Mesenchymal stem cell (in vitro differentiated cells and primary cell): ENCODE measurements at regions not wholly inside any gene's neighbourhood (a gene's known extent, or its start where the extent isn't known, plus 50 kb on each side); places are given as distances from the start of the nearest gene placed in this dataset.

Source experiments
- DNase-seq: peaks from one replicate; pipeline ENCODE4 v3.0.0-alpha.2; 2013
- H2AFZ ChIP-seq: one replicate; pipeline ENCODE4 v1.6.1; 2013; ENCODE audit warnings: low read depth, mild to moderate bottlenecking, control low read depth, inconsistent platforms, low read length, moderate library complexity
- H2AK5ac ChIP-seq: 2 replicates; pipeline ENCODE4 v1.6.1; 2013; ENCODE audit warnings: low read length, moderate library complexity, mild to moderate bottlenecking, inconsistent platforms; ENCODE audit not compliant: severe bottlenecking
- H2BK120ac ChIP-seq: one replicate; pipeline ENCODE4 v1.6.1; 2013; ENCODE audit warnings: low read depth, mild to moderate bottlenecking, inconsistent platforms, low read length, moderate library complexity
- H2BK12ac ChIP-seq, 2 experiments: one replicate each; pipeline ENCODE4 v1.6.1; 2013; ENCODE audit warnings: inconsistent platforms in 2 of 2, low read length in 2 of 2, mild to moderate bottlenecking in 2 of 2, moderate library complexity in 2 of 2, control low read depth in 1 of 2
- H2BK15ac ChIP-seq: one replicate; pipeline ENCODE4 v1.6.1; 2013; ENCODE audit warnings: mild to moderate bottlenecking, low read depth, inconsistent platforms; ENCODE audit not compliant: poor library complexity, severe bottlenecking
- H2BK5ac ChIP-seq: 2 replicates; pipeline ENCODE4 v1.6.1; 2013; ENCODE audit warnings: low read depth, mild to moderate bottlenecking, low read length, control low read depth, inconsistent platforms; ENCODE audit not compliant: poor library complexity, severe bottlenecking
- H3K14ac ChIP-seq, 2 experiments: one replicate each; pipeline ENCODE4 v1.6.1; 2013; ENCODE audit warnings: inconsistent platforms in 2 of 2, low read length in 2 of 2, control low read depth in 1 of 2, mild to moderate bottlenecking in 1 of 2, moderate library complexity in 1 of 2
- H3K18ac ChIP-seq, 2 experiments: one replicate each; pipeline ENCODE4 v1.6.1; 2013; ENCODE audit warnings: inconsistent platforms in 2 of 2, low read length in 2 of 2, control low read depth in 1 of 2, low read depth in 1 of 2, mild to moderate bottlenecking in 1 of 2
- H3K23ac ChIP-seq, 2 experiments: one replicate each; pipeline ENCODE4 v1.6.1; 2013; ENCODE audit warnings: inconsistent platforms in 2 of 2, low read length in 2 of 2, mild to moderate bottlenecking in 2 of 2, moderate library complexity in 2 of 2, control low read depth in 1 of 2
- H3K27ac ChIP-seq: 2 replicates; pipeline ENCODE4 v1.5.1; 2013; ENCODE audit warnings: mild to moderate bottlenecking, moderate library complexity, low read length, control low read depth, inconsistent platforms; ENCODE audit not compliant: poor library complexity, severe bottlenecking
- H3K27me3 ChIP-seq, 2 experiments: 2 replicates each; pipeline versions ENCODE4 v1.6.1 to v1.7.0; 2013; ENCODE audit warnings: low read length in 2 of 2, mild to moderate bottlenecking in 2 of 2, moderate library complexity in 2 of 2, control low read depth in 1 of 2, inconsistent platforms in 1 of 2; ENCODE audit not compliant: control insufficient read depth in 1 of 2, insufficient read depth in 1 of 2
- H3K36me3 ChIP-seq, 2 experiments: 2 replicates each; pipeline versions ENCODE4 v1.6.1 to v1.7.0; 2013; ENCODE audit warnings: low read length in 2 of 2, control low read depth in 1 of 2, inconsistent platforms in 1 of 2, low read depth in 1 of 2, mild to moderate bottlenecking in 1 of 2; ENCODE audit not compliant: insufficient read depth in 2 of 2, control insufficient read depth in 1 of 2
- H3K4ac ChIP-seq, 2 experiments: one replicate each; pipeline ENCODE4 v1.6.1; 2013; ENCODE audit warnings: inconsistent platforms in 2 of 2, low read length in 2 of 2, mild to moderate bottlenecking in 2 of 2, moderate library complexity in 2 of 2, control low read depth in 1 of 2, low read depth in 1 of 2
- H3K4me1 ChIP-seq: 2 replicates; pipeline ENCODE4 v1.6.1; 2013; ENCODE audit warnings: low read depth, low read length, control low read depth; ENCODE audit not compliant: control insufficient read depth, insufficient read depth
- H3K4me2 ChIP-seq: 2 replicates; pipeline ENCODE4 v1.6.1; 2013; ENCODE audit warnings: low read length, mild to moderate bottlenecking, inconsistent platforms; ENCODE audit not compliant: poor library complexity, severe bottlenecking
- H3K4me3 ChIP-seq, 2 experiments: 2 replicates each; pipeline versions ENCODE4 v1.5.1 to v1.7.0; 2013; ENCODE audit warnings: low read length in 2 of 2, mild to moderate bottlenecking in 2 of 2, control low read depth in 1 of 2, low read depth in 1 of 2; ENCODE audit not compliant: insufficient read depth in 1 of 2
- H3K79me1 ChIP-seq: replicated peaks from 2 replicates; pipeline ENCODE4 v1.6.1; 2013; ENCODE audit warnings: mild to moderate bottlenecking, control low read depth, low read length, inconsistent platforms; ENCODE audit not compliant: poor library complexity, severe bottlenecking
- H3K9ac ChIP-seq: 2 replicates; pipeline ENCODE4 v1.7.0; 2013; ENCODE audit warnings: mild to moderate bottlenecking, low read length, moderate library complexity
- H3K9me3 ChIP-seq: 2 replicates; pipeline ENCODE4 v1.7.0; 2013; ENCODE audit warnings: mild to moderate bottlenecking, low read length; ENCODE audit not compliant: control insufficient read depth
- H4K8ac ChIP-seq: one replicate; pipeline ENCODE4 v1.6.1; 2013; ENCODE audit warnings: inconsistent platforms, mild to moderate bottlenecking, low read length, moderate library complexity
- H4K91ac ChIP-seq: one replicate; pipeline ENCODE4 v1.6.1; 2013; ENCODE audit warnings: mild to moderate bottlenecking, low read length, inconsistent platforms
- WGBS: methylation state at CpG from one replicate; pipeline ENCODE4 v1.1.7; 2013; ENCODE audit warnings: mixed read lengths; 5-methylcytosine and 5-hydroxymethylcytosine counted together

- no peak overlapping the region for H3K4me3 ChIP-seq
- H4K91ac ChIP-seq, result no peak overlapping the region
- no peak overlapping the region for H4K8ac ChIP-seq
- no peaks in the 10 kb centered on the region for H3K27me3 ChIP-seq
- no peak overlapping the region for H3K9ac ChIP-seq
- no peak overlapping the region for H2AK5ac ChIP-seq
- no peak overlapping the region for H2BK15ac ChIP-seq
- no peak overlapping the region for H3K14ac ChIP-seq
- H3K36me3 ChIP-seq, result no peaks in the 10 kb centered on the region
- H2BK12ac ChIP-seq, result no peak overlapping the region
- H3K4ac ChIP-seq, result no peak overlapping the region
- H2BK120ac ChIP-seq, result no peak overlapping the region
- H3K23ac ChIP-seq, result no peak overlapping the region
- no peak overlapping the region for H2BK5ac ChIP-seq
- H3K27ac ChIP-seq, result no peak overlapping the region
- H3K18ac ChIP-seq, result no peak overlapping the region
- peaks cover 9% of the 10 kb centered on the region for H3K9me3 ChIP-seq
- no peaks in the 10 kb centered on the region for H3K4me1 ChIP-seq
- no peaks in the 10 kb centered on the region for H3K79me1 ChIP-seq
- H3K4me2 ChIP-seq, result no peak overlapping the region
- no peak overlapping the region for H2AFZ ChIP-seq
- DNase-seq, result no peak
These were observed 117.2 kb upstream of the BMP5 start for GRCh38 chr6:55992546-55992945.

DNA sequence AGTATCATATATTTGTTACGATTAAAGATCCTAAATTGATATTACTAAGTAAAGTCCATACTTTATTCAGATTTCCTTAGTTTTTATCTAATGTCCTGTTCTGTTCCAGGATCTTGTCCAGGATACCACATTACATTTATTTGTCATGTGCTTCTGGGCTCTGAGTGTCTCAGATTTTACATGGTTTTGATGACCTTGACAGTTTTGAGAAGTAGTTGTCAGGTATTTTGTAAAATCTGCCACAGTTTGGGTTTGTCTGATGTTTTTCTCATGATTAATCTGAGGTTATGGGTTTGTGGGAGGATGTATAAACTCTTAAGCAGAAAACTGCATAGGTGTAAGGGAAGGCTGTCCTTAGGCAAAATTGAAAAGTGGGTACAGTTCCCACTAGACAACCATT, 109.9 kb upstream of the BMP5 start:
- H3K14ac ChIP-seq, result no peak overlapping the region
- H3K9ac ChIP-seq, result no peak overlapping the region
- DNase-seq, result no peak
- H4K91ac ChIP-seq, result no peak overlapping the region
- no peaks in the 10 kb centered on the region for H3K4me1 ChIP-seq
- no peaks in the 10 kb centered on the region for H3K36me3 ChIP-seq
- H4K8ac ChIP-seq, result no peak overlapping the region
- no peaks in the 10 kb centered on the region for H3K79me1 ChIP-seq
- no peak overlapping the region for H3K4me3 ChIP-seq
- H3K27ac ChIP-seq, result no peak overlapping the region
- no peak overlapping the region for H2AFZ ChIP-seq
- H3K27me3 ChIP-seq, result no peaks in the 10 kb centered on the region
- H3K4me2 ChIP-seq, result no peak overlapping the region
- no peaks in the 10 kb centered on the region for H3K9me3 ChIP-seq
- no peak overlapping the region for H3K18ac ChIP-seq
- H3K23ac ChIP-seq, result no peak overlapping the region
- no peak overlapping the region for H2BK15ac ChIP-seq
- H2BK5ac ChIP-seq, result no peak overlapping the region
- no peak overlapping the region for H2BK12ac ChIP-seq
- H2BK120ac ChIP-seq, result no peak overlapping the region
- WGBS, result no CpG with 5 or more reads among the region's 1 CpG
- H3K4ac ChIP-seq, result no peak overlapping the region
- no peak overlapping the region for H2AK5ac ChIP-seq

DNA sequence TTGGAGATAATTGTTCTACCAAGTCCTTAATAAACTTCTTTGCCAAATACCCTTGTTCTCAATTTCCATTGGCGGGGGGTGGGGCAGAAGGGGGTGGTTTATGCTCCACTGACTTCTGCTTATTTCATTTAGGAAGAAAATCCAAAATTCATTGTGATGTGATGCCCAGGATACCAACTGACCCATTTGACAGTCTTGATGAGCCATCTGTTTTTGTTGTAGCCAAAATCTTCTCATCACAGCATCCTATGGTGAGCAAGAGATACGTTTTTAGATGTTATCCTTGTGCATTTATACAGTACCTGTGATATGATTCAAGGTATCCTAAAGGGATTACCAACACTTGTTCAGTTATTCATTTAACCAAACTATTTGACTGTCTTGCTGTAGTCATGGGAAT, 108.5 kb upstream of the BMP5 start:
- Histone ChIP-seq H4K91ac (no peak overlapping the region), H3K9ac (no peak overlapping the region), H2BK12ac (no peak overlapping the region), H2AFZ (no peak overlapping the region), H3K4ac (no peak overlapping the region), H3K79me1 (no peaks in the 10 kb centered on the region), H4K8ac (no peak overlapping the region), H3K27me3 (no peaks in the 10 kb centered on the region), H2BK120ac (no peak overlapping the region), H3K4me2 (no peak overlapping the region), H3K36me3 (no peaks in the 10 kb centered on the region), H3K4me3 (no peak overlapping the region), H3K18ac (no peak overlapping the region), H2BK15ac (no peak overlapping the region), H3K9me3 (no peaks in the 10 kb centered on the region), H3K4me1 (no peaks in the 10 kb centered on the region), H3K14ac (no peak overlapping the region), H2AK5ac (no peak overlapping the region), H2BK5ac (no peak overlapping the region), H3K27ac (no peak overlapping the region), H3K23ac (no peak overlapping the region)
- WGBS, result 80% methylated on average over 1 of the region's 2 CpGs
- DNase-seq, result no peak

GRCh38 chr6:55981660-55982059, 106.3 kb upstream of the BMP5 start:
- no peaks in the 10 kb centered on the region for H3K27me3 ChIP-seq
- no peak overlapping the region for H3K4me2 ChIP-seq
- H3K4me1 ChIP-seq, result no peaks in the 10 kb centered on the region
- no peak overlapping the region for H3K18ac ChIP-seq
- H3K79me1 ChIP-seq, result no peaks in the 10 kb centered on the region
- H2BK15ac ChIP-seq, result no peak overlapping the region
- no peak overlapping the region for H3K9ac ChIP-seq
- no peak overlapping the region for H4K8ac ChIP-seq
- H2AK5ac ChIP-seq, result no peak overlapping the region
- H3K14ac ChIP-seq, result no peak overlapping the region
- no peak overlapping the region for H3K27ac ChIP-seq
- H2BK12ac ChIP-seq, result no peak overlapping the region
- H2BK5ac ChIP-seq, result no peak overlapping the region
- no peak overlapping the region for H4K91ac ChIP-seq
- H3K23ac ChIP-seq, result no peak overlapping the region
- no peak for DNase-seq
- no peak overlapping the region for H3K4me3 ChIP-seq
- no peak overlapping the region for H2BK120ac ChIP-seq
- no peak overlapping the region for H3K4ac ChIP-seq
- H3K36me3 ChIP-seq, result no peaks in the 10 kb centered on the region
- H3K9me3 ChIP-seq, result no peaks in the 10 kb centered on the region
- no peak overlapping the region for H2AFZ ChIP-seq
